ENCODE measurements at regions not wholly inside any gene's neighbourhood (a gene's known extent, or its start where the extent isn't known, plus 50 kb on each side); places are given as distances from the start of the nearest gene placed in this dataset.

- Histone ChIP-seq H2BK15ac (ENCODE audit: low read length) (no peak overlapping the region), H3K4me3 (ENCODE audit: extremely low read depth in 1 of 4, insufficient read depth in 2 of 4, low read depth in 3 of 4, low read length in 4 of 4) (no peak overlapping the region), H4K91ac (replicated peaks; ENCODE audit: insufficient read length, low read length) (no peak overlapping the region), H3K79me1 (ENCODE audit: low read depth, low read length) (no peaks in the 10 kb centered on the region), H3K79me2 (ENCODE audit: control insufficient read depth in 1 of 2, insufficient read depth in 2 of 2, low read length in 2 of 2) (no peaks in the 10 kb centered on the region), H3K4me1 (replicated peaks in 1 of 4; ENCODE audit: control insufficient read depth in 3 of 4, insufficient read depth in 4 of 4, low read length in 3 of 4) (no peaks in the 10 kb centered on the region), H2AFZ (ENCODE audit: low read length) (no peak overlapping the region), H2BK12ac (ENCODE audit: low read depth, low read length) (no peak overlapping the region), H2AK5ac (ENCODE audit: low read depth, low read length) (no peak overlapping the region), H4K8ac (ENCODE audit: extremely low read depth, insufficient read depth, low read length) (no peak overlapping the region), H2BK20ac (ENCODE audit: low read length) (no peak overlapping the region), H3K23ac (ENCODE audit: insufficient read length) (no peak overlapping the region), H3K9ac (replicated peaks in 1 of 4; ENCODE audit: extremely low read depth in 1 of 4, low read depth in 3 of 4, low read length in 3 of 4) (no peak overlapping the region), H4K5ac (ENCODE audit: insufficient read length, low read depth, low read length) (no peak overlapping the region), H3K9me3 (ENCODE audit: insufficient read depth in 2 of 2, low read depth in 1 of 2, low read length in 1 of 2) (peaks cover 23 to 26% of the 10 kb centered on the region in 2 experiments), H4K20me1 (replicated peaks in 1 of 2; ENCODE audit: control insufficient read depth in 1 of 2, insufficient read depth in 2 of 2, low read length in 2 of 2) (no peaks in the 10 kb centered on the region), H3K4ac (replicated peaks; ENCODE audit: insufficient read length, low read depth, low read length) (no peak overlapping the region), H3K27me3 (replicated peaks in 1 of 4; ENCODE audit: control insufficient read depth in 3 of 4, extremely low read depth in 1 of 4, insufficient read depth in 3 of 4, low read length in 3 of 4) (no peaks in the 10 kb centered on the region), H3K36me3 (ENCODE audit: control insufficient read depth in 2 of 4, insufficient read depth in 4 of 4, low read length in 3 of 4) (peaks cover 0 to 5% (median 0%) of the 10 kb centered on the region in 4 experiments; a peak in 2 of 8 replicates), H2BK5ac (ENCODE audit: low read depth, low read length) (no peak overlapping the region), H3K27ac (ENCODE audit: low read depth, low read length) (no peak overlapping the region), H3K14ac (ENCODE audit: insufficient read length) (no peak overlapping the region), H3K4me2 (ENCODE audit: insufficient read depth in 1 of 2, low read depth in 2 of 2, low read length in 2 of 2) (no peak overlapping the region), H2BK120ac (replicated peaks; ENCODE audit: low read depth, low read length) (no peak overlapping the region), H3K23me2 (ENCODE audit: low read depth, low read length) (no peaks in the 10 kb centered on the region), H3K56ac (replicated peaks; ENCODE audit: insufficient read length, low read depth, low read length) (no peak overlapping the region), H3K18ac (ENCODE audit: extremely low read depth, low read length) (no peak overlapping the region)
- FAIRE-seq (no peak), DNase-seq (ENCODE audit: low read depth in 1 of 2, low spot score in 2 of 2) (no peak)
- no peak for TF ChIP-seq NANOG (IDR thresholded peaks at IDR 0.05; ENCODE audit: insufficient read depth, low read depth, low read length, poor library complexity, severe bottlenecking)
- no peak for TF ChIP-seq E2F6 (IDR thresholded peaks at IDR 0.05)
- no peak for TF ChIP-seq CBX5 (IDR thresholded peaks at IDR 0.05; ENCODE audit: low read depth, low read length)
- no peak for TF ChIP-seq PHF8 (conservative IDR thresholded peaks at IDR 0.05; ENCODE audit: low read depth, low read length)
- TF ChIP-seq POU5F1 (IDR thresholded peaks at IDR 0.05; ENCODE audit: low read depth, low read length) = no peak
- no peak for TF ChIP-seq RBBP5 (IDR thresholded peaks at IDR 0.05; ENCODE audit: borderline replicate concordance, low read depth, low read length)
- TF ChIP-seq CEBPB (IDR thresholded peaks at IDR 0.05; ENCODE audit: low read depth, low read length) = no peak
- TF ChIP-seq ZNF274 (IDR thresholded peaks at IDR 0.05; ENCODE audit: borderline replicate concordance, extremely low read depth, low read length) = no peak
- TF ChIP-seq SUZ12 (IDR thresholded peaks at IDR 0.05; ENCODE audit: low read length) = no peak
- no peak for TF ChIP-seq GTF2F1 (IDR thresholded peaks at IDR 0.05; ENCODE audit: borderline replicate concordance, low read depth, low read length)
- no peak for TF ChIP-seq RAD21 (IDR thresholded peaks at IDR 0.05 in 1 of 2, conservative IDR thresholded peaks at IDR 0.05 in 1 of 2; ENCODE audit: low read depth in 2 of 2, low read length in 2 of 2)
- no peak for TF ChIP-seq POLR2AphosphoS5 (IDR thresholded peaks at IDR 0.05; ENCODE audit: low read depth, low read length)
- 97% methylated on average over 8 of the region's 8 CpGs; no CpG with 5 or more reads in 1 of the 2 experiments for WGBS, 2 experiments (ENCODE audit: extremely low coverage in 1 of 2, insufficient coverage in 1 of 2, insufficient read length in 1 of 2, insufficient replicate concordance in 2 of 2, low coverage in 1 of 2, low lambda C conversion rate in 2 of 2, missing lambda C conversion rate in 1 of 2)
- CTCF ChIA-PET (ENCODE audit: partially characterized antibody) = interaction anchor here (4.5 kb wide), 1 partner anchor 14 kb away, joined by 18 read pairs; no protein-coding TSS in a partner anchor
- POLR2A ChIA-PET (ENCODE audit: partially characterized antibody) = no interaction called here
Measured at GRCh38 chr7:53336105-53336668, 300.8 kb downstream of the POM121L12 start.

Measured in H1 (cell line).